Endodermal cell (in vitro differentiated cells): ENCODE measurements at regions not wholly inside any gene's neighbourhood (a gene's known extent, or its start where the extent isn't known, plus 50 kb on each side); places are given as distances from the start of the nearest gene placed in this dataset.
"Not testable (repeated sequence)": the region's sequence is repeated elsewhere in the genome, so short reads cannot be mapped to it uniquely, and the experiment has no call there.

Experiments used
- DNase-seq: peaks from one replicate; pipeline ENCODE4 v3.0.0-alpha.2; 2017
- H3K27ac ChIP-seq: 2 replicates; pipeline ENCODE4 v1.5.1; 2013; ENCODE audit warnings: mild to moderate bottlenecking, low read depth, low read length, moderate library complexity
- H3K27me3 ChIP-seq: 2 replicates; pipeline ENCODE4 v1.6.1; 2013; ENCODE audit warnings: mild to moderate bottlenecking, low read length, moderate library complexity; ENCODE audit not compliant: insufficient read depth, control insufficient read depth, poor library complexity, severe bottlenecking
- H3K36me3 ChIP-seq: 2 replicates; pipeline ENCODE4 v1.7.0; 2013; ENCODE audit warnings: mild to moderate bottlenecking, low read length, moderate library complexity; ENCODE audit not compliant: control insufficient read depth, insufficient read depth
- H3K4me1 ChIP-seq: one replicate; pipeline ENCODE4 v1.7.0; 2013; ENCODE audit warnings: low read length; ENCODE audit not compliant: control insufficient read depth, insufficient read depth
- H3K4me3 ChIP-seq: 2 replicates; pipeline ENCODE4 v1.5.1; 2013; ENCODE audit warnings: mild to moderate bottlenecking, low read length, moderate library complexity
- H3K9ac ChIP-seq: 2 replicates; pipeline ENCODE4 v1.6.1; 2013; ENCODE audit warnings: mild to moderate bottlenecking, low read length, moderate library complexity; ENCODE audit not compliant: poor library complexity, severe bottlenecking; ENCODE audit errors: extremely low read depth
- H3K9me3 ChIP-seq: 2 replicates; pipeline ENCODE4 v1.6.1; 2013; ENCODE audit warnings: mild to moderate bottlenecking, low read length, moderate library complexity; ENCODE audit not compliant: control insufficient read depth
- H3K27ac Mint-ChIP-seq: 2 replicates; pipeline ENCODE4 v1.8.0; 2020; ENCODE audit warnings: mixed read lengths
- H3K27me3 Mint-ChIP-seq: 2 replicates; pipeline ENCODE4 v1.8.0; 2021; ENCODE audit warnings: mild to moderate bottlenecking, mixed read lengths; ENCODE audit not compliant: insufficient read depth
- H3K36me3 Mint-ChIP-seq: 2 replicates; pipeline ENCODE4 v1.8.0; 2020; ENCODE audit warnings: low read depth, mixed read lengths
- H3K4me1 Mint-ChIP-seq: 2 replicates; pipeline ENCODE4 v1.8.0; 2020; ENCODE audit warnings: mixed read lengths
- H3K4me3 Mint-ChIP-seq: 2 replicates; pipeline ENCODE4 v1.8.0; 2020; ENCODE audit warnings: mild to moderate bottlenecking, moderate library complexity, mixed read lengths
- H3K9me3 Mint-ChIP-seq: 2 replicates; pipeline ENCODE4 v1.8.0; 2020; ENCODE audit warnings: mild to moderate bottlenecking, mixed read lengths
- WGBS, 2 experiments: methylation state at CpG; one replicate each; pipeline versions ENCODE4 v1.1.5 to v1.1.7; 2013; ENCODE audit warnings: missing lambda C conversion rate in 2 of 2, mixed read lengths in 1 of 2; ENCODE audit not compliant: insufficient coverage in 1 of 2, insufficient read length in 1 of 2; 5-methylcytosine and 5-hydroxymethylcytosine counted together
- TF ChIP-seq, protein P1 (sequence below): fragments of 200-600 bp; sonication (generic); conservative IDR thresholded peaks from 2 replicates; pipeline ENCODE4 v1.5.0; 2021; ENCODE audit warnings: antibody characterized with exemption, mild to moderate bottlenecking

DNA sequence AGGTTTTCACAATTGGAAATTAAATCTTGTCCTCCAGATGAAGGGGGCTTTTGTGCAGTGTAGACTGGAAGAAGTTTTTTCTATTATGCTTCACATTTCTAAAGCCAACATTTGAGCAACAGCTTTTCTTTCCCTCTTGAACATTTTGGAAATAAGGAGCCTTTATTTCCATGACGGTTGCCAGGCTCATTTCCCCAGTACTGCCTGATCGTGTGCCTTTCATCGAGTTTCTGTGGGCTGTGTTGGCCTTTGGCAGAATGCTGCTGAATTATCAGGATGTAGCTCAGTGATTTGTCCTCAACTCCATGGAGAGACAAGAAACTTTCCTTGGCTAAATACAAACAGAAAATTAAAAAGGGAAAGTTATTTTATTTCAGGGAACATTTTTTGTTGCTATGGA lies 314.8 kb upstream of the LRRC3B start:
- peaks cover 8% of the 10 kb centered on the region for H3K9me3 Mint-ChIP-seq
- H3K36me3 Mint-ChIP-seq: peaks cover 2% of the 10 kb centered on the region
- WGBS, 2 experiments: 91 to 100% methylated on average over 1 to 3 of the region's 3 CpGs
- Histone ChIP-seq H3K9me3 (no peaks in the 10 kb centered on the region), H3K4me3 (no peak overlapping the region), H3K9ac (no peak overlapping the region), H3K36me3 (no peaks in the 10 kb centered on the region), H3K4me1 (no peaks in the 10 kb centered on the region), H3K27ac (no peak overlapping the region), H3K27me3 (no peaks in the 10 kb centered on the region)
- peaks cover 6% of the 10 kb centered on the region for H3K4me1 Mint-ChIP-seq
- TF ChIP-seq, protein P1, sequence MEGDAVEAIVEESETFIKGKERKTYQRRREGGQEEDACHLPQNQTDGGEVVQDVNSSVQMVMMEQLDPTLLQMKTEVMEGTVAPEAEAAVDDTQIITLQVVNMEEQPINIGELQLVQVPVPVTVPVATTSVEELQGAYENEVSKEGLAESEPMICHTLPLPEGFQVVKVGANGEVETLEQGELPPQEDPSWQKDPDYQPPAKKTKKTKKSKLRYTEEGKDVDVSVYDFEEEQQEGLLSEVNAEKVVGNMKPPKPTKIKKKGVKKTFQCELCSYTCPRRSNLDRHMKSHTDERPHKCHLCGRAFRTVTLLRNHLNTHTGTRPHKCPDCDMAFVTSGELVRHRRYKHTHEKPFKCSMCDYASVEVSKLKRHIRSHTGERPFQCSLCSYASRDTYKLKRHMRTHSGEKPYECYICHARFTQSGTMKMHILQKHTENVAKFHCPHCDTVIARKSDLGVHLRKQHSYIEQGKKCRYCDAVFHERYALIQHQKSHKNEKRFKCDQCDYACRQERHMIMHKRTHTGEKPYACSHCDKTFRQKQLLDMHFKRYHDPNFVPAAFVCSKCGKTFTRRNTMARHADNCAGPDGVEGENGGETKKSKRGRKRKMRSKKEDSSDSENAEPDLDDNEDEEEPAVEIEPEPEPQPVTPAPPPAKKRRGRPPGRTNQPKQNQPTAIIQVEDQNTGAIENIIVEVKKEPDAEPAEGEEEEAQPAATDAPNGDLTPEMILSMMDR: no peak
- H3K27ac Mint-ChIP-seq: no peak overlapping the region
- H3K27me3 Mint-ChIP-seq: peaks cover 3% of the 10 kb centered on the region
- no peak overlapping the region for H3K4me3 Mint-ChIP-seq
- no peak for DNase-seq

DNA sequence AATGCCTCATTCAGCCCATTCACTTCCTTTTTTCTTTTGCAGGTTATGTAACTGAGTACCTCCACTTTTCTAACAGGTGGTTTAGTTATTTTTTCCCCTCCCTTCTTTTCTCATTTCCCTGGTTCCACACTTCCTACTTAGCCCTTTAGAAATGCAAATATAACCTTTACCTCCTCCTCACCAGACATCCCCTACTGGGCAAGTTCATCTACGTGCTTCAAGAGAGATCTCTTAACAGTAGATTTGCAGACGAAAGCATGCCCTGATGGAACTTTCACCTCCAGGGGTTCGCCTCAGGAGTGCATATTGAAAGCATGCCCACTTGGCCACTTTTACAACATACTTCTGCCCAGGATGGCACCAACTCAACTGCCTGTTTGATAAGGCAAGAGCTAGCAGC lies 314.1 kb upstream of the LRRC3B start:
- WGBS, 2 experiments: 69 to 77% methylated on average over 3 of the region's 3 CpGs
- peaks cover 8% of the 10 kb centered on the region for H3K9me3 Mint-ChIP-seq
- H3K4me3 Mint-ChIP-seq: no peak overlapping the region
- Histone ChIP-seq H3K4me1 (no peaks in the 10 kb centered on the region), H3K36me3 (no peaks in the 10 kb centered on the region), H3K9me3 (no peaks in the 10 kb centered on the region), H3K9ac (no peak overlapping the region), H3K27ac (no peak overlapping the region), H3K4me3 (no peak overlapping the region), H3K27me3 (no peaks in the 10 kb centered on the region)
- peaks cover 6% of the 10 kb centered on the region for H3K4me1 Mint-ChIP-seq
- H3K27me3 Mint-ChIP-seq: peaks cover 3% of the 10 kb centered on the region
- peaks cover 2% of the 10 kb centered on the region for H3K36me3 Mint-ChIP-seq
- no peak overlapping the region for H3K27ac Mint-ChIP-seq
- no peak for DNase-seq
- TF ChIP-seq, protein P1: no peak

DNA sequence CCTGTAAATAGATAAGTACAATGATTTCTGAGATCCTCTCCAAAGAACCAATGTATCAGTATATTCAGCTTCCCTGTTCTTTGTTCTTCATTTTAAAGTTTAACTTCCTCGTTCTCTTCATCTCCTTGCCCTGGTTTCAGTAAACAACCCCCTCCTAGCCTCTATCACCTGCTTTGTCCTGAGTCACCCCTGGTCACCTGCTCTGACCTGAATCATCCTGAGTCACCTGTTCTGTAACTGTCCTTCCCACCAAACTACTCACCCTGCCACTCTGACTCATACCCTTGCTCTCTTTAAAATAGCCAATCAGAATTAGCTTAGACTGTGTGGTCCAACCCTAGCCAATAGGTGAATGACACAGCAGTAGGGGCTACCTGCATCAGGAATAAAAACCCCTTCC lies 313.0 kb upstream of the LRRC3B start:
- not testable (repeated sequence) for H3K36me3 Mint-ChIP-seq, H3K4me3 ChIP-seq, H3K9me3 Mint-ChIP-seq, H3K27me3 ChIP-seq, H3K9ac ChIP-seq, H3K4me3 Mint-ChIP-seq, H3K27ac Mint-ChIP-seq, H3K36me3 ChIP-seq, H3K4me1 Mint-ChIP-seq, H3K4me1 ChIP-seq, H3K9me3 ChIP-seq, H3K27ac ChIP-seq, H3K27me3 Mint-ChIP-seq
- peak; percentile 39 for DNase-seq
- 82 to 86% methylated on average over 1 of the region's 1 CpG for WGBS, 2 experiments

DNA sequence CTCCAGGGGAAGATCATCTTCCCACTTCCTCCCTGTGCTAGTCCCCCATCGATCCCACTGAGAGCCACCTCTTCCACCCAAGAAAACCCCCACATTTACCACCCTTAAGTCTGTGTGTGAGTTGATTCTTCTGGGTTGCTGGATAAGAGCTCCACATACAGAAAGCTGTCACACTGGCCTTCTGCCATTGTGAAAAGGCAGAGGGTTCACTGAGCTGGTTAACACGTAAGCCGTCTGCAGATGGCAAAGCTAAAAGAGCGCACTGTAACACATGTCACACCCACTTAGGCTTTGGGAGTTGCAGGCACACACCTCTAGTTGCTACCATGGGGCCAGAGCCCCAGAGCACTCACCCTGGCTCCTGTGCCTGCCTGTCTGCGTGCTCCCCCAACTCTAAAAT lies 309.8 kb upstream of the LRRC3B start:
- TF ChIP-seq, protein P1: no peak
- H3K9me3 ChIP-seq: peaks cover 6% of the 10 kb centered on the region
- no peaks in the 10 kb centered on the region for H3K36me3 ChIP-seq
- WGBS, 2 experiments: 93 to 97% methylated on average over 4 to 5 of the region's 5 CpGs
- Mint-ChIP-seq H3K4me3 (no peak overlapping the region), H3K9me3 (peaks cover 16% of the 10 kb centered on the region), H3K36me3 (peaks cover 2% of the 10 kb centered on the region), H3K27ac (no peak overlapping the region), H3K27me3 (peaks cover 3% of the 10 kb centered on the region), H3K4me1 (peaks cover 6% of the 10 kb centered on the region)
- H3K27ac ChIP-seq: no peak overlapping the region
- H3K4me3 ChIP-seq: no peak overlapping the region
- no peak overlapping the region for H3K9ac ChIP-seq
- H3K27me3 ChIP-seq: no peaks in the 10 kb centered on the region
- no peak for DNase-seq
- no peaks in the 10 kb centered on the region for H3K4me1 ChIP-seq
